ENCODE measurements at regions not wholly inside any gene's neighbourhood (a gene's known extent, or its start where the extent isn't known, plus 50 kb on each side); places are given as distances from the start of the nearest gene placed in this dataset.

DNA sequence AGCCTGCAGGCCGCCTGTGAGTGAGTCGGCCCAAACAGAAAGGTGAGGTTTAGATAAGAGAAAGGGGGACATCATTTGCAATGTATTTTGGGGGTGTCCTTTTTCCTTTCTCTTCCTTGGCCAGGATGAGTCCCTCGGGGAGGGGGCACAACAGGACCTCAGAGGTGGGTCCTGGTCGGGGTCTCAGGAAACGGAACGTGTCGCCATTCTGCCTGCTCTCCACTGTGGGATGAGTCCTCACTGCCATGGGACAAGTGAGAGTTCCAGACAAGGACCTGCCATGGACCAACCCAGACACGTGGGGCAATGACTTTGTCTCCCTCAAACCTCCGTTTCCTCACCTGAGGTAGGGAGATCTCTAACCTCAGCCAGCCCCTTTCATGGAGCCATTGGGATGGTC is 67.9 kb upstream of the TAF1B start:
- TF ChIP-seq EP300 (IDR thresholded peaks at IDR 0.05; ENCODE audit: low read depth) (no peak), POLR2A (IDR thresholded peaks at IDR 0.05) (no peak)
- TF ChIP-seq, protein P1, sequence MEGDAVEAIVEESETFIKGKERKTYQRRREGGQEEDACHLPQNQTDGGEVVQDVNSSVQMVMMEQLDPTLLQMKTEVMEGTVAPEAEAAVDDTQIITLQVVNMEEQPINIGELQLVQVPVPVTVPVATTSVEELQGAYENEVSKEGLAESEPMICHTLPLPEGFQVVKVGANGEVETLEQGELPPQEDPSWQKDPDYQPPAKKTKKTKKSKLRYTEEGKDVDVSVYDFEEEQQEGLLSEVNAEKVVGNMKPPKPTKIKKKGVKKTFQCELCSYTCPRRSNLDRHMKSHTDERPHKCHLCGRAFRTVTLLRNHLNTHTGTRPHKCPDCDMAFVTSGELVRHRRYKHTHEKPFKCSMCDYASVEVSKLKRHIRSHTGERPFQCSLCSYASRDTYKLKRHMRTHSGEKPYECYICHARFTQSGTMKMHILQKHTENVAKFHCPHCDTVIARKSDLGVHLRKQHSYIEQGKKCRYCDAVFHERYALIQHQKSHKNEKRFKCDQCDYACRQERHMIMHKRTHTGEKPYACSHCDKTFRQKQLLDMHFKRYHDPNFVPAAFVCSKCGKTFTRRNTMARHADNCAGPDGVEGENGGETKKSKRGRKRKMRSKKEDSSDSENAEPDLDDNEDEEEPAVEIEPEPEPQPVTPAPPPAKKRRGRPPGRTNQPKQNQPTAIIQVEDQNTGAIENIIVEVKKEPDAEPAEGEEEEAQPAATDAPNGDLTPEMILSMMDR (IDR thresholded peaks at IDR 0.05): no peak
